Esophagus squamous epithelium (tissue), 4 donors: ENCODE measurements at regions not wholly inside any gene's neighbourhood (a gene's known extent, or its start where the extent isn't known, plus 50 kb on each side); places are given as distances from the start of the nearest gene placed in this dataset.

Experiments
- POLR2A ChIP-seq, 4 donors: fragments of 450-650 bp; IDR thresholded peaks; one replicate each; pipeline ENCODE4 v1.6.1; 2017; ENCODE audit warnings: antibody characterized with exemption in 4 of 4, mild to moderate bottlenecking in 4 of 4, moderate library complexity in 3 of 4
- TF ChIP-seq, protein P1 (sequence below), 6 experiments: fragments of 450-650 bp in 4 of 6; fragments of 200-600 bp in 2 of 6; sonication (generic) in 2 of 6; IDR thresholded peaks; one replicate each; pipeline ENCODE4 v1.5.1; 2016 to 2019; ENCODE audit warnings: antibody characterized with exemption in 6 of 6, mild to moderate bottlenecking in 4 of 6, moderate library complexity in 4 of 6

- TF ChIP-seq, protein P1, sequence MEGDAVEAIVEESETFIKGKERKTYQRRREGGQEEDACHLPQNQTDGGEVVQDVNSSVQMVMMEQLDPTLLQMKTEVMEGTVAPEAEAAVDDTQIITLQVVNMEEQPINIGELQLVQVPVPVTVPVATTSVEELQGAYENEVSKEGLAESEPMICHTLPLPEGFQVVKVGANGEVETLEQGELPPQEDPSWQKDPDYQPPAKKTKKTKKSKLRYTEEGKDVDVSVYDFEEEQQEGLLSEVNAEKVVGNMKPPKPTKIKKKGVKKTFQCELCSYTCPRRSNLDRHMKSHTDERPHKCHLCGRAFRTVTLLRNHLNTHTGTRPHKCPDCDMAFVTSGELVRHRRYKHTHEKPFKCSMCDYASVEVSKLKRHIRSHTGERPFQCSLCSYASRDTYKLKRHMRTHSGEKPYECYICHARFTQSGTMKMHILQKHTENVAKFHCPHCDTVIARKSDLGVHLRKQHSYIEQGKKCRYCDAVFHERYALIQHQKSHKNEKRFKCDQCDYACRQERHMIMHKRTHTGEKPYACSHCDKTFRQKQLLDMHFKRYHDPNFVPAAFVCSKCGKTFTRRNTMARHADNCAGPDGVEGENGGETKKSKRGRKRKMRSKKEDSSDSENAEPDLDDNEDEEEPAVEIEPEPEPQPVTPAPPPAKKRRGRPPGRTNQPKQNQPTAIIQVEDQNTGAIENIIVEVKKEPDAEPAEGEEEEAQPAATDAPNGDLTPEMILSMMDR (IDR thresholded peaks at IDR 0.05) = no peak
- TF ChIP-seq POLR2A (IDR thresholded peaks at IDR 0.05) = no peak
Observed at GRCh38 chr17:36879624-36880131, 57.6 kb upstream of the LHX1 start.
